ENCODE measurements at regions not wholly inside any gene's neighbourhood (a gene's known extent, or its start where the extent isn't known, plus 50 kb on each side); places are given as distances from the start of the nearest gene placed in this dataset.

GRCh38 chr9:106039151-106039935, 345.0 kb downstream of the TMEM38B start:
- TF ChIP-seq CTCF (IDR thresholded peaks at IDR 0.05) (no peak), POLR2A (IDR thresholded peaks at IDR 0.05) (no peak), POLR2AphosphoS5 (IDR thresholded peaks at IDR 0.05) (no peak)
